Activated T-cell treated with anti-CD3 and anti-CD28 coated beads for 48 hours (primary cell): ENCODE measurements at regions not wholly inside any gene's neighbourhood (a gene's known extent, or its start where the extent isn't known, plus 50 kb on each side); places are given as distances from the start of the nearest gene placed in this dataset.
"Not testable (repeated sequence)": the region's sequence is repeated elsewhere in the genome, so short reads cannot be mapped to it uniquely, and the experiment has no call there.

Experiments used
- DNase-seq: peaks from one replicate; pipeline ENCODE4 v3.0.0-alpha.2; 2020; ENCODE audit warnings: low read depth

GRCh38 chr4:17063888-17064287 is 165.4 kb upstream of the LDB2 start:
- no peak for DNase-seq

- DNase-seq: no peak
These were observed 161.8 kb upstream of the LDB2 start for GRCh38 chr4:17060230-17060629.

- DNase-seq: no peak
These were observed 160.7 kb upstream of the LDB2 start for GRCh38 chr4:17058916-17059741.

GRCh38 chr4:17058536-17058915 is 160.1 kb upstream of the LDB2 start:
- DNase-seq: no peak

GRCh38 chr4:17057035-17057434 is 158.6 kb upstream of the LDB2 start:
- no peak for DNase-seq

GRCh38 chr4:17055788-17056187 is 157.3 kb upstream of the LDB2 start:
- no peak for DNase-seq

GRCh38 chr4:17045866-17046265 is 147.4 kb upstream of the LDB2 start:
- no peak for DNase-seq

- no peak for DNase-seq
These were observed 140.2 kb upstream of the LDB2 start for GRCh38 chr4:17038510-17039176.

GRCh38 chr4:17033768-17034181 is 135.3 kb upstream of the LDB2 start:
- no peak for DNase-seq

- no peak for DNase-seq
These were observed 134.8 kb upstream of the LDB2 start for GRCh38 chr4:17033025-17033767.

GRCh38 chr4:17030543-17030942 is 132.1 kb upstream of the LDB2 start:
- DNase-seq: no peak

GRCh38 chr4:17029964-17030363 is 131.5 kb upstream of the LDB2 start:
- no peak for DNase-seq

GRCh38 chr4:17029432-17029831 is 131.0 kb upstream of the LDB2 start:
- no peak for DNase-seq

- DNase-seq: no peak
These were observed 129.1 kb upstream of the LDB2 start for GRCh38 chr4:17027495-17027894.

GRCh38 chr4:17024425-17024824 is 126.0 kb upstream of the LDB2 start:
- no peak for DNase-seq

- DNase-seq: no peak
These were observed 122.5 kb upstream of the LDB2 start for GRCh38 chr4:17020901-17021300.

- DNase-seq: no peak
These were observed 122.0 kb upstream of the LDB2 start for GRCh38 chr4:17020451-17020850.

GRCh38 chr4:17018621-17019020 is 120.2 kb upstream of the LDB2 start:
- DNase-seq: not testable (repeated sequence)

GRCh38 chr4:17018013-17018412 is 119.6 kb upstream of the LDB2 start:
- no peak for DNase-seq

- DNase-seq: no peak
These were observed 115.0 kb upstream of the LDB2 start for GRCh38 chr4:17013382-17014006.

- no peak for DNase-seq
These were observed 114.0 kb upstream of the LDB2 start for GRCh38 chr4:17012451-17012850.

GRCh38 chr4:17010426-17011087 is 112.1 kb upstream of the LDB2 start:
- DNase-seq: no peak
